Nephron (organoid): ENCODE measurements at regions not wholly inside any gene's neighbourhood (a gene's known extent, or its start where the extent isn't known, plus 50 kb on each side); places are given as distances from the start of the nearest gene placed in this dataset.

Experiments used
- H3K27ac Mint-ChIP-seq, 3 experiments: 2 replicates each; pipeline ENCODE4 v1.8.0; 2020; ENCODE audit warnings: mixed read lengths in 3 of 3, mild to moderate bottlenecking in 2 of 3, moderate library complexity in 1 of 3
- H3K27me3 Mint-ChIP-seq: 2 replicates; pipeline ENCODE4 v1.8.0; 2021; ENCODE audit warnings: low read depth, mild to moderate bottlenecking, moderate library complexity, mixed read lengths
- H3K36me3 Mint-ChIP-seq: 2 replicates; pipeline ENCODE4 v1.8.0; 2020; ENCODE audit warnings: low read depth, mixed read lengths
- H3K4me1 Mint-ChIP-seq: 2 replicates; pipeline ENCODE4 v1.8.0; 2020; ENCODE audit warnings: mixed read lengths
- H3K4me3 Mint-ChIP-seq, 3 experiments: 2 replicates each; pipeline ENCODE4 v1.8.0; 2020; ENCODE audit warnings: mild to moderate bottlenecking in 3 of 3, mixed read lengths in 3 of 3, moderate library complexity in 2 of 3
- H3K9me3 Mint-ChIP-seq: 2 replicates; pipeline ENCODE4 v1.8.0; 2020; ENCODE audit warnings: mixed read lengths
- CTCF ChIP-seq, 3 experiments: fragments of 200-600 bp; sonication (generic); IDR thresholded peaks; one replicate each; pipeline ENCODE4 v1.5.0; 2021; ENCODE audit warnings: antibody characterized with exemption in 3 of 3; ENCODE audit not compliant: unreplicated experiment in 3 of 3

GRCh38 chr18:27688581-27688980 is 488.3 kb downstream of the CDH2 start:
- TF ChIP-seq CTCF (IDR thresholded peaks at IDR 0.05; ENCODE audit: unreplicated experiment in 3 of 3): no peak
- H3K36me3 Mint-ChIP-seq: no peaks in the 10 kb centered on the region
- no peak overlapping the region for H3K27ac Mint-ChIP-seq
- no peak overlapping the region for H3K4me3 Mint-ChIP-seq
- H3K4me1 Mint-ChIP-seq: no peaks in the 10 kb centered on the region
- H3K9me3 Mint-ChIP-seq: peaks cover 18% of the 10 kb centered on the region
- H3K27me3 Mint-ChIP-seq: no peaks in the 10 kb centered on the region

GRCh38 chr18:27687351-27687979 is 489.5 kb downstream of the CDH2 start:
- H3K36me3 Mint-ChIP-seq: no peaks in the 10 kb centered on the region
- TF ChIP-seq CTCF (IDR thresholded peaks at IDR 0.05; ENCODE audit: unreplicated experiment in 3 of 3): no peak
- peaks cover 15% of the 10 kb centered on the region for H3K9me3 Mint-ChIP-seq
- H3K27ac Mint-ChIP-seq: no peak overlapping the region
- no peaks in the 10 kb centered on the region for H3K27me3 Mint-ChIP-seq
- no peaks in the 10 kb centered on the region for H3K4me1 Mint-ChIP-seq
- H3K4me3 Mint-ChIP-seq: no peak overlapping the region

GRCh38 chr18:27685807-27686412 is 491.0 kb downstream of the CDH2 start:
- Mint-ChIP-seq H3K36me3 (no peaks in the 10 kb centered on the region), H3K27me3 (no peaks in the 10 kb centered on the region), H3K9me3 (peaks cover 15% of the 10 kb centered on the region), H3K4me1 (no peaks in the 10 kb centered on the region), H3K4me3 (no peak overlapping the region), H3K27ac (no peak overlapping the region)
- TF ChIP-seq CTCF (IDR thresholded peaks at IDR 0.05; ENCODE audit: unreplicated experiment in 3 of 3): peak; percentile 58 to 72 (median 61)

GRCh38 chr18:27685091-27685490 is 491.8 kb downstream of the CDH2 start:
- Mint-ChIP-seq H3K27ac (no peak overlapping the region), H3K4me1 (no peaks in the 10 kb centered on the region), H3K4me3 (no peak overlapping the region), H3K27me3 (no peaks in the 10 kb centered on the region), H3K36me3 (no peaks in the 10 kb centered on the region), H3K9me3 (peaks cover 15% of the 10 kb centered on the region)
- TF ChIP-seq CTCF (IDR thresholded peaks at IDR 0.05; ENCODE audit: unreplicated experiment in 3 of 3): no peak

- H3K27me3 Mint-ChIP-seq: no peaks in the 10 kb centered on the region
- no peaks in the 10 kb centered on the region for H3K4me1 Mint-ChIP-seq
- no peaks in the 10 kb centered on the region for H3K36me3 Mint-ChIP-seq
- peaks cover 6% of the 10 kb centered on the region for H3K9me3 Mint-ChIP-seq
- TF ChIP-seq CTCF (IDR thresholded peaks at IDR 0.05; ENCODE audit: unreplicated experiment in 3 of 3): no peak
- no peak overlapping the region for H3K4me3 Mint-ChIP-seq
- H3K27ac Mint-ChIP-seq: peak overlapping the region in 1 of 3 experiments; percentile 4
These were observed 489.3 kb upstream of the CHST9 start for GRCh38 chr18:27674411-27674810.

- Mint-ChIP-seq H3K4me3 (no peak overlapping the region), H3K27me3 (no peaks in the 10 kb centered on the region), H3K4me1 (no peaks in the 10 kb centered on the region)
These were observed 488.8 kb upstream of the CHST9 start for GRCh38 chr18:27673861-27674260.

More at GRCh38 chr18:27673861-27674260, 488.8 kb upstream of the CHST9 start:
- TF ChIP-seq CTCF (IDR thresholded peaks at IDR 0.05; ENCODE audit: unreplicated experiment in 3 of 3): no peak
- Mint-ChIP-seq H3K27ac (no peak overlapping the region), H3K9me3 (peaks cover 6% of the 10 kb centered on the region), H3K36me3 (no peaks in the 10 kb centered on the region)
